Neural cell (in vitro differentiated cells): ENCODE measurements at regions not wholly inside any gene's neighbourhood (a gene's known extent, or its start where the extent isn't known, plus 50 kb on each side); places are given as distances from the start of the nearest gene placed in this dataset.
A peak's percentile ranks its signal among the peaks of the same experiment; 100 is the strongest.

ENCODE experiments used
- H2AFZ ChIP-seq: fragments of 200-600, 300-800 bp; sonication (generic), shearing (Covaris generic); 2 replicates; pipeline ENCODE4 v1.6.0; 2014; ENCODE audit warnings: low read depth, mild to moderate bottlenecking, antibody characterized with exemption, low read length, moderate library complexity
- H3F3A ChIP-seq: fragments of 200-600 bp; shearing (Covaris generic); 2 replicates; pipeline ENCODE4 v1.6.1; 2016; ENCODE audit warnings: mild to moderate bottlenecking, moderate library complexity, mixed read lengths, antibody characterized with exemption, low read length; ENCODE audit not compliant: insufficient read depth, poor library complexity, severe bottlenecking
- H3K27ac ChIP-seq: fragments of 200-600, 300-800 bp; sonication (generic), shearing (Covaris generic); 2 replicates; pipeline ENCODE4 v1.5.1; 2014; ENCODE audit warnings: mild to moderate bottlenecking, low read length, moderate library complexity
- H3K27me3 ChIP-seq: fragments of 300-800, 200-600 bp; sonication (generic), shearing (Covaris generic); 2 replicates; pipeline ENCODE4 v1.6.0; 2014; ENCODE audit warnings: mild to moderate bottlenecking, low read depth, low read length, moderate library complexity; ENCODE audit not compliant: insufficient read depth
- H3K36me3 ChIP-seq: fragments of 300-800, 200-600 bp; sonication (generic), shearing (Covaris generic); 2 replicates; pipeline ENCODE4 v1.5.1; 2014; ENCODE audit warnings: mild to moderate bottlenecking, antibody characterized with exemption, low read length, moderate library complexity; ENCODE audit not compliant: insufficient read depth
- H3K4me2 ChIP-seq: fragments of 300-800, 200-600 bp; sonication (generic), shearing (Covaris generic); 2 replicates; pipeline ENCODE4 v1.6.0; 2014; ENCODE audit warnings: mild to moderate bottlenecking, low read length
- H3K4me3 ChIP-seq: fragments of 300-800, 200-600 bp; sonication (generic), shearing (Covaris generic); 2 replicates; pipeline ENCODE4 v1.5.1; 2014; ENCODE audit warnings: mild to moderate bottlenecking, low read length, moderate library complexity
- H3K79me2 ChIP-seq: fragments of 200-600 bp; shearing (Covaris generic); replicated peaks from 2 replicates; pipeline ENCODE4 v1.6.0; 2014; ENCODE audit warnings: mild to moderate bottlenecking, low read length, moderate library complexity; ENCODE audit not compliant: insufficient read depth
- H3K9ac ChIP-seq: fragments of 300-800, 200-600 bp; sonication (generic), shearing (Covaris generic); 2 replicates; pipeline ENCODE4 v1.6.1; 2016; ENCODE audit warnings: mild to moderate bottlenecking, low read length, mixed read lengths
- H3K9me2 ChIP-seq: fragments of 200-600 bp; shearing (Covaris generic); 2 replicates; pipeline ENCODE4 v1.6.1; 2016; ENCODE audit warnings: mild to moderate bottlenecking, low read length, mixed read lengths; ENCODE audit not compliant: insufficient read depth
- H3K9me3 ChIP-seq: fragments of 200-600, 300-800 bp; sonication (generic), shearing (Covaris generic); 2 replicates; pipeline ENCODE4 v1.6.1; 2016; ENCODE audit warnings: mild to moderate bottlenecking, mixed run types, low read length, moderate library complexity, mixed read lengths
- H4K20me1 ChIP-seq: fragments of 200-600 bp; shearing (Covaris generic); 2 replicates; pipeline ENCODE4 v1.6.1; 2016; ENCODE audit warnings: mild to moderate bottlenecking, mixed run types; ENCODE audit not compliant: insufficient read depth
- EP300 ChIP-seq: fragments of 450-650 bp; conservative IDR thresholded peaks from 2 replicates; pipeline ENCODE4 v1.6.1; 2014; ENCODE audit warnings: antibody characterized with exemption, mild to moderate bottlenecking, moderate library complexity; ENCODE audit not compliant: poor library complexity, severe bottlenecking
- MXI1 ChIP-seq: fragments of 450-650 bp; conservative IDR thresholded peaks from 2 replicates; pipeline ENCODE4 v1.6.1; 2014; ENCODE audit warnings: antibody characterized with exemption, mild to moderate bottlenecking; ENCODE audit not compliant: poor library complexity, severe bottlenecking
- POLR2AphosphoS5 ChIP-seq: IDR thresholded peaks from 2 replicates; pipeline ENCODE4 v1.6.1; 2012
- RAD21 ChIP-seq: fragments of 450-650 bp; conservative IDR thresholded peaks from 2 replicates; pipeline ENCODE4 v1.6.1; 2014; ENCODE audit warnings: antibody characterized with exemption, mild to moderate bottlenecking, moderate library complexity
- SMC3 ChIP-seq: fragments of 450-650 bp; conservative IDR thresholded peaks from 2 replicates; pipeline ENCODE4 v1.6.1; 2014; ENCODE audit warnings: antibody characterized with exemption, mild to moderate bottlenecking, moderate library complexity; ENCODE audit not compliant: poor library complexity
- TAF1 ChIP-seq: IDR thresholded peaks from 2 replicates; pipeline ENCODE4 v1.6.1; 2012; ENCODE audit warnings: low read depth
- TF ChIP-seq, protein P1 (sequence below): IDR thresholded peaks from 2 replicates; pipeline ENCODE4 v1.6.1; 2012; ENCODE audit warnings: borderline replicate concordance
- TF ChIP-seq, protein P2 (sequence below): fragments of 450-650 bp; IDR thresholded peaks from 2 replicates; pipeline ENCODE4 v1.5.1; 2014; ENCODE audit warnings: antibody characterized with exemption, mild to moderate bottlenecking, moderate library complexity; ENCODE audit not compliant: poor library complexity, severe bottlenecking

DNA sequence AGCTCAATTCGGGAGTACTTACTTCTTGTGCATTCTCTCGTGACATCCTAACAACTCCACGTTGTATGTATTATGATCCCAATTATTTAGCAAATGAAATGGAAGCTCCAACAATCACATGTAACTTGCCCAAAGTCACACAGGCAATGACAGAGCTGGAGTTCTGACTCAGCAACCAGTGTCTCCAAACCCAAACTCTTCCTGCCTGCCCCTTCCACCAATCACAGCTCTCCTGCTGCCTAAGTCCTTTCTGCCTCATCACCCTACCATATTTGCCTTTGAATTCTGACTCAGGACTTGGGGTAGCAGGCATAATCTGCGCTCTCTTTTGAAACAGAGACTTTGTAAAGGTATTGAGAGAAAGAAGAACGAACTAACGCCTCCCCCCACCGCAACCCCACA, 245.2 kb upstream of the MAF start:
- TF ChIP-seq EP300 (no peak), SMC3 (no peak), POLR2AphosphoS5 (no peak)
- no peaks in the 10 kb centered on the region for H3K9me2 ChIP-seq
- no peaks in the 10 kb centered on the region for H3K36me3 ChIP-seq
- no peaks in the 10 kb centered on the region for H3K9me3 ChIP-seq
- no peak overlapping the region for H3K27ac ChIP-seq
- no peaks in the 10 kb centered on the region for H3K79me2 ChIP-seq
- H3K27me3 ChIP-seq = no peaks in the 10 kb centered on the region
- H3K9ac ChIP-seq = no peak overlapping the region
- H4K20me1 ChIP-seq = no peaks in the 10 kb centered on the region
- no peak overlapping the region for H3K4me3 ChIP-seq
- no peaks in the 10 kb centered on the region for H3F3A ChIP-seq
- no peak overlapping the region for H3K4me2 ChIP-seq
- no peak overlapping the region for H2AFZ ChIP-seq

DNA sequence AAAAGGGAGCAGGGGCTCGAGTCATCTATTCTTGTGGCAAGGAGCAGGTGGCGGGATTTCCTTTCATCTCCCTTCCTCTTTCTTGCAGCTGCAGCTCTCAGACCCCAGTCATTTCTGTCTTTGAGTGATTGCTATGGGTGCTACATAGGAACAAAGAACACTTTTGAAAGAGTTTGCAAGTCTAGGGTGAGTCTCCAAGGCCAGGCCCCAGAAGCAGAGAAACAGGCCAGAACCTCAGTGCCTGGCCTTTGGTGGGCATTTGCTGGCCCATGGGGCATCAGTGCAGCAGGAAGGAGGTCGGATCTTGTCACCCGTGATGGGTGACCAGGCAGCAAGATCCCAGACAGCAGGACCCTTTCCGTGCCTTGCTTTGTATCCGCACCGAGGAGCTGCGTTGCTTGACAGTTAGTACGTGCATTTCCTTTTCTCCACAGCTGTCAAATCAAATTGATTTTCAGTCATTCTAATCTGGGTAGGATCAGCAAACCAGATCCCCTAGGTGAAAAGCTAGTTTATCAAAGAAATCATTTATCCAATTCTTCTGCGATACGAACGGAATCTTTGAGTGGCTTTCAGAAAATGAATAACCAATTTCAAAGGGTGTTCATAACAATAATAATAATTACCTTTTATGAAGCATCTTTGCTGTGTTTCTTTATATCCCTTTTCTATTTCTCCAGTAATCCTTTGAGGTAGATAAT, 244.6 kb upstream of the MAF start:
- H3F3A ChIP-seq = no peaks in the 10 kb centered on the region
- H3K27ac ChIP-seq = no peak overlapping the region
- H3K4me2 ChIP-seq = no peak overlapping the region
- H3K36me3 ChIP-seq = no peaks in the 10 kb centered on the region
- H3K27me3 ChIP-seq = no peaks in the 10 kb centered on the region
- H4K20me1 ChIP-seq = no peaks in the 10 kb centered on the region
- H3K9ac ChIP-seq = no peak overlapping the region
- TF ChIP-seq EP300 = peak; percentile 30
- TF ChIP-seq TAF1 = no peak
- no peak for TF ChIP-seq RAD21
- no peak for TF ChIP-seq MXI1
- peak; percentile 24 for TF ChIP-seq POLR2AphosphoS5
- TF ChIP-seq, protein P1, sequence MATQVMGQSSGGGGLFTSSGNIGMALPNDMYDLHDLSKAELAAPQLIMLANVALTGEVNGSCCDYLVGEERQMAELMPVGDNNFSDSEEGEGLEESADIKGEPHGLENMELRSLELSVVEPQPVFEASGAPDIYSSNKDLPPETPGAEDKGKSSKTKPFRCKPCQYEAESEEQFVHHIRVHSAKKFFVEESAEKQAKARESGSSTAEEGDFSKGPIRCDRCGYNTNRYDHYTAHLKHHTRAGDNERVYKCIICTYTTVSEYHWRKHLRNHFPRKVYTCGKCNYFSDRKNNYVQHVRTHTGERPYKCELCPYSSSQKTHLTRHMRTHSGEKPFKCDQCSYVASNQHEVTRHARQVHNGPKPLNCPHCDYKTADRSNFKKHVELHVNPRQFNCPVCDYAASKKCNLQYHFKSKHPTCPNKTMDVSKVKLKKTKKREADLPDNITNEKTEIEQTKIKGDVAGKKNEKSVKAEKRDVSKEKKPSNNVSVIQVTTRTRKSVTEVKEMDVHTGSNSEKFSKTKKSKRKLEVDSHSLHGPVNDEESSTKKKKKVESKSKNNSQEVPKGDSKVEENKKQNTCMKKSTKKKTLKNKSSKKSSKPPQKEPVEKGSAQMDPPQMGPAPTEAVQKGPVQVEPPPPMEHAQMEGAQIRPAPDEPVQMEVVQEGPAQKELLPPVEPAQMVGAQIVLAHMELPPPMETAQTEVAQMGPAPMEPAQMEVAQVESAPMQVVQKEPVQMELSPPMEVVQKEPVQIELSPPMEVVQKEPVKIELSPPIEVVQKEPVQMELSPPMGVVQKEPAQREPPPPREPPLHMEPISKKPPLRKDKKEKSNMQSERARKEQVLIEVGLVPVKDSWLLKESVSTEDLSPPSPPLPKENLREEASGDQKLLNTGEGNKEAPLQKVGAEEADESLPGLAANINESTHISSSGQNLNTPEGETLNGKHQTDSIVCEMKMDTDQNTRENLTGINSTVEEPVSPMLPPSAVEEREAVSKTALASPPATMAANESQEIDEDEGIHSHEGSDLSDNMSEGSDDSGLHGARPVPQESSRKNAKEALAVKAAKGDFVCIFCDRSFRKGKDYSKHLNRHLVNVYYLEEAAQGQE = no peak
- H3K9me3 ChIP-seq = no peaks in the 10 kb centered on the region
- no peaks in the 10 kb centered on the region for H3K9me2 ChIP-seq
- no peak overlapping the region for H3K4me3 ChIP-seq
- no peaks in the 10 kb centered on the region for H3K79me2 ChIP-seq
- H2AFZ ChIP-seq = no peak overlapping the region

DNA sequence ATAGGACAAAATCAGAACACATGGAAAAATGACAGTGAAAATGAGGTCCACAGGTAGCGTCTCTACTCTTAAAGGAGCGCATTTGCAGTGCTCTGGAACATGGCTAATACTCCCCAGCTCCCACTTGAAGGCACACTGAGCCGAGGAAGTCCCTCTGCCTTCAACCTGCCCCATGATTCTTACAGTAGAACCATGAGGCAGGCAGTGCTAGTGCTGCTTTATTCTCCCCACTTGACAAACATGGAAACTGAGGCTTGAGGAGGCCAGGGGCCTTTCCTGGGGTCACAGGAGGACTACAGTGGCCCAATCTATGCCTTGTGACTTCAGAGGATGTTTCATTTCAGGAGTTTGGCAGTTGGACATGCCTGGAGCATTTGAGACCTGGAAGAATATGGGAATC, 244.1 kb upstream of the MAF start:
- no peak overlapping the region for H2AFZ ChIP-seq
- H3K9me3 ChIP-seq = no peaks in the 10 kb centered on the region
- H3K9ac ChIP-seq = no peak overlapping the region
- H3K27ac ChIP-seq = no peak overlapping the region
- H4K20me1 ChIP-seq = no peaks in the 10 kb centered on the region
- no peak overlapping the region for H3K4me2 ChIP-seq
- no peaks in the 10 kb centered on the region for H3K9me2 ChIP-seq
- H3K27me3 ChIP-seq = no peaks in the 10 kb centered on the region
- no peaks in the 10 kb centered on the region for H3K79me2 ChIP-seq
- TF ChIP-seq, protein P2, sequence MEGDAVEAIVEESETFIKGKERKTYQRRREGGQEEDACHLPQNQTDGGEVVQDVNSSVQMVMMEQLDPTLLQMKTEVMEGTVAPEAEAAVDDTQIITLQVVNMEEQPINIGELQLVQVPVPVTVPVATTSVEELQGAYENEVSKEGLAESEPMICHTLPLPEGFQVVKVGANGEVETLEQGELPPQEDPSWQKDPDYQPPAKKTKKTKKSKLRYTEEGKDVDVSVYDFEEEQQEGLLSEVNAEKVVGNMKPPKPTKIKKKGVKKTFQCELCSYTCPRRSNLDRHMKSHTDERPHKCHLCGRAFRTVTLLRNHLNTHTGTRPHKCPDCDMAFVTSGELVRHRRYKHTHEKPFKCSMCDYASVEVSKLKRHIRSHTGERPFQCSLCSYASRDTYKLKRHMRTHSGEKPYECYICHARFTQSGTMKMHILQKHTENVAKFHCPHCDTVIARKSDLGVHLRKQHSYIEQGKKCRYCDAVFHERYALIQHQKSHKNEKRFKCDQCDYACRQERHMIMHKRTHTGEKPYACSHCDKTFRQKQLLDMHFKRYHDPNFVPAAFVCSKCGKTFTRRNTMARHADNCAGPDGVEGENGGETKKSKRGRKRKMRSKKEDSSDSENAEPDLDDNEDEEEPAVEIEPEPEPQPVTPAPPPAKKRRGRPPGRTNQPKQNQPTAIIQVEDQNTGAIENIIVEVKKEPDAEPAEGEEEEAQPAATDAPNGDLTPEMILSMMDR = no peak
- TF ChIP-seq MXI1 = no peak
- no peak for TF ChIP-seq EP300
- TF ChIP-seq SMC3 = no peak
- H3K4me3 ChIP-seq = no peak overlapping the region
- H3K36me3 ChIP-seq = no peaks in the 10 kb centered on the region
- H3F3A ChIP-seq = no peaks in the 10 kb centered on the region
